Skin epidermis (tissue), 12 donors: ENCODE measurements at regions not wholly inside any gene's neighbourhood (a gene's known extent, or its start where the extent isn't known, plus 50 kb on each side); places are given as distances from the start of the nearest gene placed in this dataset.

ENCODE experiments used
- H3K27ac ChIP-seq, 21 experiments: fragments of 200-600 bp; sonication (generic) in 11 of 21; one replicate each; pipeline ENCODE4 v1.5.0; 2020; ENCODE audit warnings: mild to moderate bottlenecking in 3 of 21, inconsistent platforms in 2 of 21, moderate library complexity in 2 of 21
- H3K4me3 ChIP-seq, 7 experiments: fragments of 200-600 bp; sonication (generic) in 2 of 7; one replicate each; pipeline ENCODE4 v1.5.0; 2020; ENCODE audit warnings: inconsistent platforms in 2 of 7, mild to moderate bottlenecking in 2 of 7, moderate library complexity in 1 of 7

GRCh38 chr2:76280686-76281085 lies 570.0 kb upstream of the GCFC2 start:
- no peak overlapping the region for H3K27ac ChIP-seq
- no peak overlapping the region for H3K4me3 ChIP-seq

- no peak overlapping the region for H3K4me3 ChIP-seq
- H3K27ac ChIP-seq = no peak overlapping the region
Measured at GRCh38 chr2:76279142-76279541, 568.4 kb upstream of the GCFC2 start.

GRCh38 chr2:76275788-76276187 lies 565.1 kb upstream of the GCFC2 start:
- Histone ChIP-seq H3K27ac (no peak overlapping the region), H3K4me3 (no peak overlapping the region)

- no peak overlapping the region for H3K4me3 ChIP-seq
Measured at GRCh38 chr2:76274676-76275075, 564.0 kb upstream of the GCFC2 start.

GRCh38 chr2:76274160-76274559 lies 563.4 kb upstream of the GCFC2 start:
- Histone ChIP-seq H3K27ac (no peak overlapping the region), H3K4me3 (no peak overlapping the region)

More at GRCh38 chr2:76274676-76275075, 564.0 kb upstream of the GCFC2 start:
- no peak overlapping the region for H3K27ac ChIP-seq

- no peak overlapping the region for H3K4me3 ChIP-seq
- no peak overlapping the region for H3K27ac ChIP-seq
Measured at GRCh38 chr2:76270096-76270710, 559.5 kb upstream of the GCFC2 start.

- no peak overlapping the region for H3K27ac ChIP-seq
- H3K4me3 ChIP-seq = no peak overlapping the region
Measured at GRCh38 chr2:76268902-76269620, 558.3 kb upstream of the GCFC2 start.

GRCh38 chr2:76268484-76268883 lies 557.8 kb upstream of the GCFC2 start:
- H3K27ac ChIP-seq = no peak overlapping the region
- no peak overlapping the region for H3K4me3 ChIP-seq

GRCh38 chr2:76257802-76258201 lies 547.1 kb upstream of the GCFC2 start:
- Histone ChIP-seq H3K27ac (no peak overlapping the region), H3K4me3 (no peak overlapping the region)

- no peak overlapping the region for H3K4me3 ChIP-seq
- no peak overlapping the region for H3K27ac ChIP-seq
Measured at GRCh38 chr2:76256458-76257088, 545.9 kb upstream of the GCFC2 start.

- no peak overlapping the region for H3K27ac ChIP-seq
- H3K4me3 ChIP-seq = no peak overlapping the region
Measured at GRCh38 chr2:76252704-76253103, 542.0 kb upstream of the GCFC2 start.

- H3K4me3 ChIP-seq = no peak overlapping the region
- H3K27ac ChIP-seq = no peak overlapping the region
Measured at GRCh38 chr2:76251342-76251741, 540.6 kb upstream of the GCFC2 start.

- Histone ChIP-seq H3K27ac (no peak overlapping the region), H3K4me3 (no peak overlapping the region)
Measured at GRCh38 chr2:76247006-76247405, 536.3 kb upstream of the GCFC2 start.

- H3K4me3 ChIP-seq = no peak overlapping the region
- H3K27ac ChIP-seq = no peak overlapping the region
Measured at GRCh38 chr2:76211991-76212985, 501.6 kb upstream of the GCFC2 start.

- Histone ChIP-seq H3K4me3 (no peak overlapping the region), H3K27ac (no peak overlapping the region)
Measured at GRCh38 chr2:76210551-76210950, 499.8 kb upstream of the GCFC2 start.

GRCh38 chr2:76204048-76204447 lies 493.3 kb upstream of the GCFC2 start:
- H3K27ac ChIP-seq = no peak overlapping the region

GRCh38 chr2:76202866-76203265 lies 492.2 kb upstream of the GCFC2 start:
- Histone ChIP-seq H3K27ac (no peak overlapping the region), H3K4me3 (no peak overlapping the region)

More at GRCh38 chr2:76204048-76204447, 493.3 kb upstream of the GCFC2 start:
- no peak overlapping the region for H3K4me3 ChIP-seq

- H3K27ac ChIP-seq = no peak overlapping the region
- H3K4me3 ChIP-seq = no peak overlapping the region
Measured at GRCh38 chr2:76197842-76198448, 487.2 kb upstream of the GCFC2 start.

- H3K4me3 ChIP-seq = no peak overlapping the region
- no peak overlapping the region for H3K27ac ChIP-seq
Measured at GRCh38 chr2:76197428-76197827, 486.7 kb upstream of the GCFC2 start.
